Trophoblast cell (in vitro differentiated cells and primary cell): ENCODE measurements at regions not wholly inside any gene's neighbourhood (a gene's known extent, or its start where the extent isn't known, plus 50 kb on each side); places are given as distances from the start of the nearest gene placed in this dataset.

Source experiments
- DNase-seq, 2 donors: peaks; one replicate each; pipeline ENCODE4 v3.0.0-alpha.2; 2016
- H2AFZ ChIP-seq: 2 replicates; pipeline ENCODE4 v1.6.1; 2013; ENCODE audit warnings: low read length, moderate library complexity, mild to moderate bottlenecking; ENCODE audit not compliant: insufficient read depth, poor library complexity
- H2AK5ac ChIP-seq: 2 replicates; pipeline ENCODE4 v1.6.1; 2013; ENCODE audit warnings: mild to moderate bottlenecking, low read length
- H2BK120ac ChIP-seq: 2 replicates; pipeline ENCODE4 v1.6.1; 2013; ENCODE audit warnings: low read length, mild to moderate bottlenecking, moderate library complexity; ENCODE audit not compliant: insufficient read depth, poor library complexity
- H2BK12ac ChIP-seq: 2 replicates; pipeline ENCODE4 v1.6.1; 2013; ENCODE audit warnings: mild to moderate bottlenecking, low read length, moderate library complexity
- H2BK5ac ChIP-seq: 2 replicates; pipeline ENCODE4 v1.6.1; 2013; ENCODE audit warnings: low read length, low read depth, moderate library complexity, mild to moderate bottlenecking; ENCODE audit not compliant: poor library complexity
- H3K14ac ChIP-seq: 2 replicates; pipeline ENCODE4 v1.6.1; 2013; ENCODE audit warnings: mild to moderate bottlenecking, low read length
- H3K18ac ChIP-seq: 2 replicates; pipeline ENCODE4 v1.6.1; 2013; ENCODE audit warnings: mild to moderate bottlenecking, low read length
- H3K23ac ChIP-seq: 2 replicates; pipeline ENCODE4 v1.6.1; 2013; ENCODE audit warnings: low read length
- H3K27ac ChIP-seq: 2 replicates; pipeline ENCODE4 v1.5.1; 2013; ENCODE audit warnings: low read depth, mild to moderate bottlenecking, inconsistent platforms, low read length, moderate library complexity
- H3K27me3 ChIP-seq: 2 replicates; pipeline ENCODE4 v1.6.1; 2013; ENCODE audit warnings: inconsistent platforms, mild to moderate bottlenecking, low read length, moderate library complexity; ENCODE audit not compliant: insufficient read depth
- H3K36me3 ChIP-seq, 2 experiments: 1 replicate in 1 of 2; 2 replicates in 1 of 2; pipeline ENCODE4 v1.6.1; 2013; ENCODE audit warnings: low read length in 2 of 2, mild to moderate bottlenecking in 2 of 2, moderate library complexity in 1 of 2; ENCODE audit not compliant: insufficient read depth in 2 of 2, control insufficient read depth in 1 of 2
- H3K4ac ChIP-seq: 2 replicates; pipeline ENCODE4 v1.6.1; 2013; ENCODE audit warnings: low read depth, mild to moderate bottlenecking, low read length, moderate library complexity
- H3K4me1 ChIP-seq, 2 experiments: 1 replicate in 1 of 2; 2 replicates in 1 of 2; pipeline ENCODE4 v1.6.1; 2013; ENCODE audit warnings: low read length in 2 of 2, mild to moderate bottlenecking in 2 of 2, moderate library complexity in 1 of 2; ENCODE audit not compliant: insufficient read depth in 2 of 2, control insufficient read depth in 1 of 2
- H3K4me2 ChIP-seq: 2 replicates; pipeline ENCODE4 v1.6.1; 2013; ENCODE audit warnings: inconsistent platforms, mild to moderate bottlenecking, low read length, moderate library complexity
- H3K4me3 ChIP-seq: 2 replicates; pipeline ENCODE4 v1.5.1; 2013; ENCODE audit warnings: mild to moderate bottlenecking, low read depth, low read length, inconsistent platforms
- H3K79me1 ChIP-seq: one replicate; pipeline ENCODE4 v1.6.1; 2013; ENCODE audit warnings: low read length
- H3K79me2 ChIP-seq: 2 replicates; pipeline ENCODE4 v1.6.1; 2013; ENCODE audit warnings: low read length, mild to moderate bottlenecking; ENCODE audit not compliant: control insufficient read depth, insufficient read depth, poor library complexity
- H3K9ac ChIP-seq: 2 replicates; pipeline ENCODE4 v1.6.1; 2013; ENCODE audit warnings: mild to moderate bottlenecking, low read length
- H3K9me3 ChIP-seq: 2 replicates; pipeline ENCODE4 v1.6.1; 2013; ENCODE audit warnings: low read depth, mild to moderate bottlenecking, control low read depth, inconsistent platforms, low read length; ENCODE audit not compliant: insufficient read depth
- H4K12ac ChIP-seq: 2 replicates; pipeline ENCODE4 v1.6.1; 2013; ENCODE audit warnings: low read depth, mild to moderate bottlenecking, low read length, moderate library complexity
- H4K8ac ChIP-seq: 2 replicates; pipeline ENCODE4 v1.6.1; 2013; ENCODE audit warnings: low read depth, mild to moderate bottlenecking, low read length, moderate library complexity
- H4K91ac ChIP-seq: one replicate; pipeline ENCODE4 v1.6.1; 2013; ENCODE audit warnings: low read depth, mild to moderate bottlenecking, low read length, moderate library complexity
- WGBS: extraction: QIAGEN DNeasy Blood & Tissue Kit; methylation state at CpG from one replicate; pipeline ENCODE4 v1.1.7; 2013; ENCODE audit warnings: missing lambda C conversion rate; ENCODE audit not compliant: insufficient read length, insufficient coverage; ENCODE audit errors: extremely low coverage; 5-methylcytosine and 5-hydroxymethylcytosine counted together

- Histone ChIP-seq H3K23ac (no peak overlapping the region), H3K9me3 (no peaks in the 10 kb centered on the region), H3K18ac (no peak overlapping the region), H3K9ac (no peak overlapping the region), H3K4me2 (no peak overlapping the region), H3K4ac (no peak overlapping the region), H3K36me3 (no peaks in the 10 kb centered on the region), H3K27me3 (no peaks in the 10 kb centered on the region), H2BK5ac (no peak overlapping the region), H3K79me1 (no peaks in the 10 kb centered on the region), H3K4me3 (no peak overlapping the region), H2AK5ac (no peak overlapping the region), H4K91ac (no peak overlapping the region), H3K79me2 (no peaks in the 10 kb centered on the region), H3K4me1 (no peaks in the 10 kb centered on the region), H3K14ac (no peak overlapping the region), H2AFZ (no peak overlapping the region), H2BK12ac (no peak overlapping the region), H4K12ac (no peak overlapping the region), H3K27ac (no peak overlapping the region), H2BK120ac (no peak overlapping the region), H4K8ac (no peak overlapping the region)
- DNase-seq = no peak
- WGBS = no CpG with 5 or more reads among the region's 5 CpGs
Observed at GRCh38 chr1:57727121-57727520, 303.3 kb upstream of the DAB1 start.

GRCh38 chr1:57725318-57725717 is 301.5 kb upstream of the DAB1 start:
- no peak overlapping the region for H2AK5ac ChIP-seq
- no peak overlapping the region for H3K4ac ChIP-seq
- no peak overlapping the region for H3K18ac ChIP-seq
- H2BK120ac ChIP-seq = no peak overlapping the region
- no peak overlapping the region for H4K12ac ChIP-seq
- H2BK12ac ChIP-seq = no peak overlapping the region
- H3K79me2 ChIP-seq = no peaks in the 10 kb centered on the region
- no peak overlapping the region for H3K4me3 ChIP-seq
- DNase-seq = no peak
- H3K27me3 ChIP-seq = no peaks in the 10 kb centered on the region
- no peaks in the 10 kb centered on the region for H3K4me1 ChIP-seq
- no peak overlapping the region for H3K23ac ChIP-seq
- H3K27ac ChIP-seq = no peak overlapping the region
- H3K14ac ChIP-seq = no peak overlapping the region
- no peak overlapping the region for H2BK5ac ChIP-seq
- WGBS = no CpG with 5 or more reads among the region's 4 CpGs
- no peaks in the 10 kb centered on the region for H3K9me3 ChIP-seq
- no peak overlapping the region for H4K8ac ChIP-seq
- H3K9ac ChIP-seq = no peak overlapping the region
- no peaks in the 10 kb centered on the region for H3K36me3 ChIP-seq
- H3K4me2 ChIP-seq = no peak overlapping the region
- H3K79me1 ChIP-seq = no peaks in the 10 kb centered on the region
- H4K91ac ChIP-seq = no peak overlapping the region
- no peak overlapping the region for H2AFZ ChIP-seq

GRCh38 chr1:57724535-57724934 is 300.7 kb upstream of the DAB1 start:
- Histone ChIP-seq H2AK5ac (no peak overlapping the region), H3K4me3 (no peak overlapping the region), H3K9me3 (no peaks in the 10 kb centered on the region), H4K91ac (no peak overlapping the region), H3K27me3 (no peaks in the 10 kb centered on the region), H3K23ac (no peak overlapping the region), H3K4ac (no peak overlapping the region), H3K14ac (no peak overlapping the region), H3K27ac (no peak overlapping the region), H2BK120ac (no peak overlapping the region), H4K12ac (no peak overlapping the region), H3K79me1 (no peaks in the 10 kb centered on the region), H3K36me3 (no peaks in the 10 kb centered on the region), H2BK5ac (no peak overlapping the region), H3K9ac (no peak overlapping the region), H3K18ac (no peak overlapping the region), H3K79me2 (no peaks in the 10 kb centered on the region), H2AFZ (no peak overlapping the region), H2BK12ac (no peak overlapping the region), H4K8ac (no peak overlapping the region), H3K4me2 (no peak overlapping the region), H3K4me1 (no peaks in the 10 kb centered on the region)
- DNase-seq = no peak
- no CpG with 5 or more reads among the region's 1 CpG for WGBS

GRCh38 chr1:57722285-57722978 is 298.6 kb upstream of the DAB1 start:
- WGBS = no CpG with 5 or more reads among the region's 4 CpGs
- no peaks in the 10 kb centered on the region for H3K9me3 ChIP-seq
- no peak overlapping the region for H3K27ac ChIP-seq
- no peak overlapping the region for H4K91ac ChIP-seq
- no peak overlapping the region for H3K9ac ChIP-seq
- no peak overlapping the region for H3K14ac ChIP-seq
- H2AK5ac ChIP-seq = no peak overlapping the region
- no peak overlapping the region for H3K23ac ChIP-seq
- DNase-seq = no peak
- no peak overlapping the region for H2BK5ac ChIP-seq
- H2BK12ac ChIP-seq = no peak overlapping the region
- no peaks in the 10 kb centered on the region for H3K4me1 ChIP-seq
- H3K36me3 ChIP-seq = no peaks in the 10 kb centered on the region
- no peak overlapping the region for H3K4me3 ChIP-seq
- no peaks in the 10 kb centered on the region for H3K79me2 ChIP-seq
- H3K18ac ChIP-seq = no peak overlapping the region
- no peak overlapping the region for H3K4ac ChIP-seq
- no peak overlapping the region for H2AFZ ChIP-seq
- H4K8ac ChIP-seq = no peak overlapping the region
- no peaks in the 10 kb centered on the region for H3K27me3 ChIP-seq
- no peaks in the 10 kb centered on the region for H3K79me1 ChIP-seq
- H2BK120ac ChIP-seq = no peak overlapping the region
- no peak overlapping the region for H3K4me2 ChIP-seq
- H4K12ac ChIP-seq = no peak overlapping the region
